GM19455 (cell line): ENCODE measurements at regions not wholly inside any gene's neighbourhood (a gene's known extent, or its start where the extent isn't known, plus 50 kb on each side); places are given as distances from the start of the nearest gene placed in this dataset.

Source experiments
- ATAC-seq: cut with Tn5 transposase; IDR thresholded peaks from one replicate; pipeline ENCODE4 v1.9.1; 2021; ENCODE audit not compliant: unreplicated experiment

DNA sequence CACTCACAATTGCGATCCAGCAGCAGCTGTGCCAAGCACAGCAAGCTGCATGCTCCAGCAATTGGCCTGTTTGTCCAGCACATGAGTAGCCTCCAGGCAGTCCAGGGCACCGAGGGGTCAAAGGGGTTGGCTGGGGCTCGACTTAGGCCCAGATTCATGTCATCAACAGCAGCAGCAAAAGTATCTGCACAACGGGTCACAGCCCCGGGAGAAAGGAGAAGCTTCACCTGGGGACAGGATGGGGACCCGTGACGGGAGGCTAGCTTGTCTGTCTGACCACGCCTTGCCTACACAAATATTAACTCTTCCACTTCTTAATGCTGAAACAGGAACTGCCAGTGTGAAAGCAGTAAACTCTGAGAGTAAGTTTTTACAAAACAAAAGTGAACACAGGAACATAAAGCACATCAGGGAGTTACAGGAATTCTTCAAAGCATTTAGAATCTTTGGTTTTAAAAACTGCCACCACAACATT is 191.2 kb downstream of the PIK3R1 start:
- ATAC-seq, result peak; percentile 87

DNA sequence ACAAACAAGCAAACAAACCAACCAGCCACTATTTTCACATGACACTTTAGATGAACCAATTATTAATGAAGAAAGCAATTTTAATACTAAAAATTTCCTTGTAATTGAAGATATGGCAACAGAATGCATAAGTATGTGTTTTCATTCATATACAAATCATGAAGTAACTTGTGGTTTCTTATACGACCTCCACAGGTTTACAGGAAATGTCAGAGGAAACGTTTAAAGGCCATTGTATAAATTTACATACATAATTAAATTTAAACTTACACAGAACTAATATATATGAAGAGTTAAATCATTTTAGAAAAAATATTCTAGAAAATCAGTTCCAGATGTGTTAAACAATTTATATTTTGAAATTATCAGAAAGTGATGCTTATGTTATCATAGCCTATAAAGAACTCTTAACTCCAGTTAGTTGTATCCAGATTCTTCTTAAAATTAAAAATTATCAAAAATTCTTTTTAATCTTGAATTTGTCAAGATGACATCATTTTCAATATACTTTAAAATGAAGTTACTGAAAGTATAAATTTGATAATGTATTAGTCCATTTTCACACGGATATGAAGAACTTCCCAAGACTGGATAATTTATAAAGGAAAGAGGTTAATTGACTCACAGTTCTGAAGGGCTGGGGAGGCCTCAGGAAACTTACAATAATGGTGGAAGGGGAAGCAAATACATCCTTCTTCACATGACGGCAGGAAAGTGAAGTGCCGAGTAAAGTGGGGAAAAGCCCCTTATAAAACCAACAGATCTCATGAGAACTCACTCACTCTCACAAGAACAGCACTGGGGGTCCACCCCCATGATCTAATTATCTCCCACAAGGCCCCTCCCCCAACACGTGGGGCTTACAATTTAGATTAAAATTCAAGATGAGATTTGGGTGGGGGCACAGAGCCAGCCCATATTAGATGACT is 192.0 kb downstream of the PIK3R1 start:
- no peak for ATAC-seq

DNA sequence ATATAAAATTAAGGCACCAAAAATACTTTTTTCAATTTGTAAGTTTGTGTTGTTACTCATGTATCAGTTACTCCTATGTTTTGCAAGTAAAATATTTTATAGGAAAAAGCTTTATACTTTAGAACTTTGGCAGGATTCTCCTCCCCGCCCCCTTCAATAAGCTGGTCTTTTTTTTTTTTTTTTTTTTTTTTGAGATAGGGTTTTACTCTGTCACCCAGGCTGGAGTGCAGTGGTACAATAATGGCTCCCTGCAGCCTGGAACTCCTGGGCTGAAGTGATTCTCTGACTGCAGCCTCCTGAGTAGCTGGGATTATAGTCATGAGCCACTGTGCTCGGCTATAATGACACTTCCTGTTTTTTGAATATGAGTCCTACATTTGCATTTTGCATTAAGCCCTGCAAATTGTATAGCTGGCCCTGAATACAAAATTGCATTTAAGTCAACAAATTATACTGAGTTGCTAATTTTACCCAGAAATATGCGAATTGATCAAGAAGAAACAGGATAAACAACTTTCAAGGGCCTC is 192.9 kb downstream of the PIK3R1 start:
- no peak for ATAC-seq

DNA sequence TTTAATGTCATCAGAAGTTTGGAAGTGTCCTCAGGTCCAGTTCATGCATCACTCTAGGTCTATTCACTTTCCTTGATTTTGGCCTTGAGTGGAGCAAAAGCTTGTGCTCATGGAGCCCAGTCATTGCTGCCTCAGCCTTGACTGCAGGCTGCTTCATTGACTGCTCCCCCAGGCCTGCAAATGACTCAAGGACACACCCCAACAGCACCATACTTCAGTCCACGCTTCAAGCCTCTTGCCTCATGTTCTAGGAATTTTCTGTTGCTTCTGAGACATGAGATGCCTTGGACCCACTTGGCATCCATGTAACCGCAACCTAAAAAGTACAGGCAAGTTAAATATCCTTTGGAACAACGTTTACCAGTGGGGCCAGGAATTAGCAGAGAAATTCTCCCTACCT is 193.7 kb downstream of the PIK3R1 start:
- ATAC-seq, result no peak

DNA sequence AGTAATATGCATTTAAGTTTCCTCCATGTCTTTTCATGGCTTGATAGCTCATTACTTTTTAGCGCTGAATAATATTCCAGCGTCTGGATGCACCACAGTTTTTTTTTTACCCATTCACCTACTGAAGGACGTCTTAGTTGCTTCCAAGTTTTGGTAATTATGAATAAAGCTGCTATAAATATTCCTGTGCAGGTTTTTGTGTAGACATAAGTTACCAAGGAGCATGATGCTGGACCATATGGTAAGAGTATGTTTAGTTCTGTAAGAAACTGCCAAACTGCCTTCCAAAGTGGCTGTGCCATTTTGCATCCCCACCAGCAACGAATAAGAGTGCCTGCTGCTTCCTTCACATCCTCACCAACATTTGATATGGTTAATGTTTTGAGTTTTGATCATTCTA is 195.6 kb downstream of the PIK3R1 start:
- no peak for ATAC-seq

DNA sequence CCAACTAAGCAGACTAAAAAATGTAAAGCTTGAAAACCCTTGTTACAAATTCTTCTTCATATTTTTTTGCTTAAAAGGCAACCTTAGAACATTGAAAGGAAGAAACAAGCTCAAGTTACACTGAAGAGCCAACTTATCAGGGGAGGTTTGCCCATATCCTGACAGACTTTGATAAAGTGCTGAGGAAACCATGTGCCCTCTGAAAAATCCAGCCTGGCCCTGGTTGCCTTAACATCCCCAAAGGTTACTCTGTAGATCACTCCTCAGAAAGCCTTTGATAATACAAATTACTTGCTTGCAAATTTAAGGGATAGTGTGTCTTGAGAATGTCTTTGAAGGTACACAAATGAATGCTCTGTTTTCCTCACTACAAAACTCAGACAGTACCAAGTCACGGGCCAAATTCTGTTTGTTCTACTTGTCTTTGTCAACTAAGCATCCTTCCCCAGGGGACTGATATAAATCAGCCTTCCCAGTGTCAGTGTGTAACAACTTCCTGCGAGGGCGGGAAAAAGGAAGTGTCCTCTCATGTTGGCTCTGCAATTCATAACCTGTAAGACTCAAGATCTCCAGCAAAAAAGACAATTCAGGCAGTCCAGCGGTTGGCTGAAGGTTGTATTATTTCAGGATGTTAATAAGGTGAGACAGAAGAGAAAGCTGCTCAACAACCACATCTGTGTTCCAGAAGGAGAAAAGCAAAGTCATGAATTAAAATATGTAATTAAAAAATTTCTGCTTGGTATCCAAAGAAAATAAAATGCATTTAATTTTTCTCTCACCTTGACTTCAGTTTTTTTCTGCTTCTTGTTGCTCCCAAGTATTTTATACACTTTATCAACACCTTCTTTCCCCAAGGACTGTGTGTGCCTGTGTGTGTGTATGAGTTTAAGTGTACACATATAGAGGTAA is 199.9 kb downstream of the PIK3R1 start:
- ATAC-seq, result no peak

DNA sequence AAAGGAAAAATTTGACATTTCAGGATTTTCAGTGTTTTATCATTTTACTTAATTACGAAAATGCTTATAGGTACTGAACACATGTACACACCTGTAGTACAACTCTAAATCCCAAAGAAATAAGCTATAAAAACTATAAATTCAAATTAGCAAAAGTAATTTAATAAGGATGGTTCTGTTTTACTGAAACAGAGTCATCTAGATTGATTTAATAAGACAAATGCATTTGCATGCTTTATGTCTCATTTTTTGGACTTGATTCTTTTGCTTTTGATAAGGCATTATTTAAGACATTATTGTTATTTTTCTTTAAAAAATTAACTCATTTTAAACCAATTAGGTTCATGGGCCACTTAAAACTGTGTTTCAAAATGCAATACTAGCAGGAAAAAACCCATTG is 201.2 kb downstream of the PIK3R1 start:
- ATAC-seq, result no peak

DNA sequence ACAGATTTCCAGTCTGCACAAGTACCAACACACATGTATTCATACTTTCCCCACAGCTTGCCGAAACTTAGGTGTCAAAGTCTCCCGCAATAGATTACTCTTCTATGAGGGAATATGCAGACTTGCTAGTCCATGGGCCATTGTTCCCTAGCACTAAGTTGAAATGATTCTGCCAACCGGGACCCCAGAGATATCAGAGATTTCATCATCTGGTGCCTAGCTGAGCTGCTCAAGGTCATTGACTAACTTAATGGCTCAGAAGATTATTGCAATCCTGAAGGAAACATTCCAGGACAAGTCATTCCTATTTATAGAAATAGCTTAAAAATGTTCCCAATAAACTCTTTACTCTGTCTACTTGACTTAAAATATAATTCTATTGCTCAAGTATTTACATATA is 202.6 kb downstream of the PIK3R1 start:
- no peak for ATAC-seq

DNA sequence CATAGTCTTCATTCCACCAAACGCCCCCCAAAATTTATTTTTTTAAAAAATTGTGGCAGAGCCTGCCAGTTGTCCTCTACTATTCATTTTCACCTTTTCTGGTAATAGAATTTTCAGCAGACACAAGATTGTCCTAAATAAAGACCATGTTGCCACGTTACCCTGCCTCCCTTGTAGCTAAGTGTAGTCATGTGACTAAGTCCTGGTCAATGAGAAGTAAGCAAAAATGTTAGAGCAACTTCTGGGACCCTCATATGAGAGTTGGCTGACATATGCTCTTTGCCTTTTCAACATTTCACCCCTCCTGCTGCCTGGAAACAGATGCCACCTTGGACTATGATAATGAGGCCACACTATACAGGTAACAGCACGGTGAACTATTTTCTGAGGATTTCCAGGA is 203.1 kb downstream of the PIK3R1 start:
- no peak for ATAC-seq

DNA sequence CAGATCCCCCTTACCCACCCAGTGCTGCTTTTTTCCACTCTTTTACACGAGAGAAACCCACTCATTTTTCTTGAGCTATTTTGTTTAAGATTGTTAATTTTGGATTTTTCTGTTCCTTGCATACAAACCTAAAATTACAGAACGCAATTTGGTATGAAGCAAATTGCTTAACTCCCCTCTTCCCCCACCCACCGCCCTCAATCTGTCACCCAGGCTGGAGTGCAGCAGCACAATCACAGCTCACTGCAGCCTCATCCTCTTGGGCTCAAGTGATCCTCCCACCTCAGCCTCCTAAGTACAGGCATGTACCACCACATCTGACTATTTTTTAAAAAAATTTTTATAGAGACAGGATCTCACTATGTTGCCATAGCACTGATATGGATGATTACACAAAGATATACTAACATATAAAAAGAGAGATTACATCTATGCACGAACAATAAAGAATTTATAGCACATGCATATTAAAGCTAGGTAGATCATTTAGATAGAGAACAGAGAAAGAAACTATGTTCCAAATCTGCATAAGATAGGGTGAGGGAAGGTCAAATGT is 203.6 kb downstream of the PIK3R1 start:
- no peak for ATAC-seq

DNA sequence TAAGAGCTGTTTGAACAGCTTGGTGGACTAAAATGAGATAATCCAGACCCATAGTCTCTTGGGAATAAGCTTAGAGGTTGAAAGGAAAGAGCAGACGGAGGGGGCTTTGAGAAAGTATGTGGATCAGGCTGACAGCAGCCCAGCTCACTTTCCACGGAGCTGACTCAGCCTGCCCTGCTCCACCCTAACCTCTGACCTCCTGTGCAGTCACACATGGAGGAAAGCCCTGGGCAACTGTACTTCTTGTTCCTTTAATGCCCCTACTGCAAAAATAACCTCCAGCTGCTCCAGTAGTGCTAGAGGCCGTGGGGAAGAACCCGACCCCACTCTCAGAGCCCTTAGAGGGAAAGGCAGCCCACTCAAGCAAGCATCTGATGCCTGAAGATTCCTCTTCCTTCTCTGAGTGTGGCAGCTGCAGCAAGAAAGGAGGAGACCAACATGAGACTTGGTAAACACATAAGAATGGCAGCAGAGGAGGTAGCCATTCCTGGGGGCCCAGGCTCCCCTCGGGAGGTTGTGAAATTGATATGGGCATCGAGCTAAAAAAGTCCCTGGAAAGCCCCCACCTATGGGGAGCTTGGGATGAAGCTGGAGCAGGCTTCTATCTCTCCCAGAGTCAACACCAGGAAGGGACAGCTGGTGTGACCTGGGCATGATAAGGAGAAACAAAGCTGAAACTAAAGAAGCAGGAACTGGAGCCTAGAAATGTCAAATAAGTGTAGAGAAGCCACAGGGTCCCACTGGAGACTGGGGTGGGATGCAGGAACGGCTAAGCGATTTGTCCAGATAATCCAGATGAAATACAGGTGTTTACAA is 204.3 kb downstream of the PIK3R1 start:
- ATAC-seq, result no peak

DNA sequence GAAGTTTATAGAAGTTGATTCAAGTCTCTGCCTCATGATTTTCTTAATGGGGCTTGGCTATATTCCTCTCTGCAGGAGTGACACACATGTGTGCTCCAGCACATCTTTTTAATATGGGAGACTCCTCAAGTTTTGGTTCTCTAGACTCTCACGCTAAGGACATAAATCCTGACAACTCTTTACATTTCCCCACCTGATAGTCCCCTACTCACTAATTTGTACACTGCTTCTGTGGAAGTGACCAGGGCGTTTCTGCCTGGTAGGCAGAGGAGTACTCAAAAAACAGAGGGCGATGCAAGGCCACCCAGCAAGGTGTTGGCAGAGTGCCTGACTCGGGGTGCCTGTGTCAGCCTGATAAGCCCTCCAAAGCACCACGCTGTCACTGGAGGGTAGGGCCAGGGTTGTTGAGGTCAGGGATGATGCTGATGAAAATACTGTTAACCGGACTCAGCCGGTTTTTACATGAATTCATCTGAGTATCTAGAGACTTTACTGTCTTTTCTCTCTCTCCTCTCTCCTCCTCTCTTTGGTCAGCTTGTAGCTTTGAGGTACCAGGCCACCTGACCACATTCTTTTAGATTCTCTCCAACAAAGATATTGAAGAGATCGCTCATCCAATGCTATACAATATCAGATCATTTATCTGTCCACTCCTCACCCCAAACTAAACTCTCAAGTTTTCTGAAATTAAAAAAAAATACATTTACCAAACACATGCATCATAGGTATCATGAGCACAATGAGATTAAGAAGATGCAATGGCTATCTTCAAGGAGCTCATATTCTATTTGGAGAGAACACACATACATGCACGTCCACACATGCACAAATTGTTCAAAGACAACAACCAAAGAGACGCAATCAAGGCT is 205.2 kb downstream of the PIK3R1 start:
- no peak for ATAC-seq

DNA sequence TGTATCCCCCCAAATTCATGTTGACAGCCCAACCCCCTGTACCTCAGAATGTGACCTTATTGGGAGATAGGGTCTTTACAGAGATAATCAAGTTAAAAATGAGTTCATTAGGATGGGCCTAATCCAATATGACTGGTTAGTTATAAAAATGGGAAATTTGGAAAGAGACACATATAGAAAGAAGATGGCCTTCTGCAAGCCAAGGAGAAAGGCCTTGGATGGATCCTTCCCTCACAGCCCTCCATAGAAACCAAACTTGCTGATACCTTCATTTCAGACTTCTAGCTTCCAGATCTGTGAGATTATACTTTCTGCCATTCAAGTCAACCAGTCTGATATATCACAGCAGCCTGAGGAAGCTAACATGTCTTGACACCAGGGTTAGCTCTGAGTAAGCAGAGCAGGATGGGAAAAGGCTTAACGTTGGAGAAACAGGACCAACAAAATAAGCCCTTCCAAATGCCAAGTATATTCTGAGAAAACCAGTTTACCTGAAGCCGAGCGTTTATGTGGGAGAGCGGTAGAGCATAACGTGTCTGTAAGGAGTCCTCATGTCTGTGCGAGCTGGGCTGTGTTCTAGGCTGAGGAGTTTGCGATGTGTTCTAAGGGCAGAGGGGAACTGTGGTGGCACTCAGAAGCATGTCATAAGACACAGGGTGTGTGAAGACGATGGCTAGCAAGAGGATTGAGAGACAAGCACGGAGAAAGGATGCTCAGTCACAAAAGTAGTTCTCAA is 206.1 kb downstream of the PIK3R1 start:
- ATAC-seq, result no peak

DNA sequence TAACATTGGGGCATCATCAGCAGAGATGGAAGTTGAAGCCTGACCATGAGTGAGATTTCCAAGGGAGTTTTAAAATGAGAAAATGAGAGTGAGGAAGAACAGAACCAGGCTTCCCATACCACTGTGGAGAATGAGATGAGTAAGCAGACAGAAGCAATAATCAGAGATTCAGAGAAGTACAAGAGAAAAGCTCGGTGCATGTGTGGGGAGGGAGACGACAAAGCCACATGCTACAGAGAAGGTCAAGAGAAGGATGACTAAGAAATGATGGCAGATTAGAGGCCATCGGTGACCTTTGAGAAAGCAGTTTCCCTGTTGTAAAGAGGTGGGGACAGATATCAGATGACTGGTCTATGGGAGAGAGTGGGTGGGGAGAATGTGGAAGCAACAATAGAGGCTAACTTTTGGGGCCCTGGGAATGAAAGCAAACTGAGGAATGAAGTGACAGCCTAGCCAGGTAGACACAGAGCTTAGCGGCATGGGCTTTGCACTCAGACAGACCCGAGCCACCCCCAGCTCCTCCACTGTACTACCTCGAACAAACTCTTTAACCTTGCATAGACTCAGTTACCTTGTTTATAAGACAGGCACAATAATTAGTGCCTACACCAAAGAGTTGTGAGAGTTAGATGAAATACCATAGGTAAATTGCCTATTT is 207.7 kb downstream of the PIK3R1 start:
- ATAC-seq, result no peak

DNA sequence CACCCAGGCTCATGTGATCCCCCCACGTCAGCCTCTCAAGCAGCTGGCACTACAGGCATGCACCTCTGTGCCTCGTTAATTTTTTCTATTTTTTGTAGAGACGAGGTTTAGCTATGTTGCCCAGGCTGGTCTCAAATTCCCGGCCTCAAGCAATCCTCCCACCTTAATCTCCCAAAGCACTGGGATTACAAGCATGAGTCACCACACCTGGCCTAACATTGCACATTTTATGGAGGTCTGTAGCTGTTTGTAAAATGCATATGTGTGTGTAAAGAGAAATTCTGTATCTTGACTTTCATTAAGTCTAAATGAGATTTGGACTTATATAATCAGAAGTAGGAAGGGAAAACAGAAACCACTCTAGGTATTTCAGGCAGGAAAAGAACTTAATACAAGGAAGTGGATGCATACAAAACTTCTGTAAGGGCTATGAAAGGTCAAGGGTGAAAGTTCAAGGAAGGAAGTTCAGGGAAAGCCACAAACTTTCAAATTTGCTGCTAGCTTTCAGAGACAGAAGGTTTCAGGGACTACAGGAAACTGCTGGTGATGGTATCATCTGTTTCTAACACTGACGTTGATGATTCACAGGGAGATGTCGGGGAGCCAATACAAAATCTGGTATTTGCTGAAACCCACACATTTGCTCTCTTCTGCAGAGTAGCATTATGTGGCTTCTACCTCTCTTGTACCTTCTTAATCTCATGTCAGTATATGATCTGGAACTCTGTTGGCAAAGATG is 209.4 kb downstream of the PIK3R1 start:
- ATAC-seq, result peak; percentile 75

DNA sequence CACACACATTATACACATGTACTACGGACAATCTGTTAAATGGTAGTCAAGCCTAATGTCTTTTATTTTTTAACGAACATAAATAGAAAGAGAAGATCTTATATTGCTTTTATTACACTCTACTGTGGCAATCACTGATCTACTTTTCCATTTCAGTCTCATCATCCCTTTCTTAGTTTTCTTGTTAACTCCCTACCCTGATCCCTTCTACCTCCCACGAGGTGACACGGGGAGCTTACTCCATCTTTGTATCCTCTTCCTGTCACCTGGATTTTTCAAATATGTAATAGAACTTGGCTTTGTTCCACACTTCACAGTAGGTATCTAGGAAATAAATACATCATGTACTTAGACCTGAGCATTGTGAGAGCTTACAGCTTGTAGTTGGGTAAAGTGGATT is 211.0 kb downstream of the PIK3R1 start:
- ATAC-seq, result no peak

DNA sequence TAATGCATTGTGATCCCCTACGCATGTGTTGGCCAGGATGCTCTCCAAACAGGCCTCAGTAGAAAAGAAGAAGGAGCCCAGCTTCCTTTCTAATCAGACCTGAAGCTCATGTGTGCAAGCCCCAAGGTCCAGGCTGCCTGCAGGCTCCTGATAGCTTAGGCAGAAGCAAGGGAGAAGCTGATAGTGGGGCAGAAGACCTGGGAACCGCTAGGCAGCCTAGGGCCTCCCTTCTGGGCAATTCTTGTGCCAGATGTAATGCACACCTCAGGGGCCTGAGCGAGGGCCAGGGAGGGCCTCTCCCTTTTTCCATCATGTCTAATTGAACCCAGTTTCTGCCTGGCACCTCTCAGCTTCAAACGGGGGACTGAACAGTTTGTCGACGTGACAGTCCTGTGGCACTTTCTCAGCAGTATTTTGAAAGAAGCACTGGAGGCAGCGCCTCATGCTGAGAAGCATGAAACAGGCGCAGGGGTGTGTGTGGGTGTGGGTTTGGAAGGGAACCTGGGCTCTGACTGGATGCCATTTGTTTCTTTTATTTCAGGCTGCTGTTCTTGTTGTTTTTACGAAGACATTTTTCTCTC is 212.8 kb downstream of the PIK3R1 start:
- ATAC-seq, result no peak
